GM18505 (cell line): ENCODE measurements at regions not wholly inside any gene's neighbourhood (a gene's known extent, or its start where the extent isn't known, plus 50 kb on each side); places are given as distances from the start of the nearest gene placed in this dataset.
"Not testable (repeated sequence)": the region's sequence is repeated elsewhere in the genome, so short reads cannot be mapped to it uniquely, and the experiment has no call there.

Experiments
- ATAC-seq: cut with Tn5 transposase; IDR thresholded peaks from one replicate; pipeline ENCODE4 v1.9.1; 2021; ENCODE audit not compliant: unreplicated experiment
- POLR2A ChIP-seq: IDR thresholded peaks from 4 replicates; pipeline ENCODE4 v1.6.1; 2011; ENCODE audit warnings: borderline replicate concordance; ENCODE audit not compliant: insufficient read depth, insufficient read length; ENCODE audit errors: extremely low read depth

- no peak for TF ChIP-seq POLR2A
- no peak for ATAC-seq
Measured at GRCh38 chr5:165351342-165351741, 1845.9 kb downstream of the MAT2B start.

- ATAC-seq = no peak
- TF ChIP-seq POLR2A = no peak
Measured at GRCh38 chr5:165360366-165360765, 1854.9 kb downstream of the MAT2B start.

DNA sequence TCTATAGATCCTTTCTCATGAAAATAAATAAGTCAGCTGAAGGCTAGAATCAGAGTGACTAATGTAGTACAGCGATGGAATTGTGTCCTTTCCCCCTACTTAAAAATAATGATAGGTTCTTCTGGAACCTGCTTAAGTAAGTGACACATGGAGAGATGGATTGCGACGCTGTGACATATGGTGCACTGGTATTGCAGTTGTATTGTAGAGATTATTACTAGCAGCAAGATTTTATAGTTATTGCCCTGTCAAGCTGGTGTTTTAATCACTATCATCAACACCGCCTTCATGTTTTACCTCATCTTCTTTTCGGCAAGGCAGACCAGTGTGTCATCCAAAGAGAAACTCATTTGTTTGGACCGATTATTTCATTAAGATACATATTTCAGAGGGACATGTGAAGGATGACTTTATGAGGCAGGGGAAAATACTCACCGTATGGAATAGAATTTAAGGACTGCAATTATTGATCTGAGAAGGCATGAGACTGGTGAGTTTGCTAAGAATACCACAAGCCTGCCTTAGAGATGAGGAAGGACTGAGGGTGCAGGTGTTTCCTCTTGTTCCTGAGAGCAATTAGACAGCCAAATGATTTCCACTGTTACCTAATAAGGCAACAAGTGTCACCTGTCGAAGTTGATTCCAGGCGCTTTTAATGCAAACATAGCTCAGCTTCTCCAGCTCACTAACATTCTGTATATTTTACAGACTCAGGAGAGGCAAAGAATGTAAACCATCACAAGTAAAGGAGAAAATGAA lies 1855.5 kb downstream of the MAT2B start:
- no peak for ATAC-seq
- no peak for TF ChIP-seq POLR2A

GRCh38 chr5:165370233-165370632 lies 1864.8 kb downstream of the MAT2B start:
- no peak for TF ChIP-seq POLR2A
- ATAC-seq = no peak

DNA sequence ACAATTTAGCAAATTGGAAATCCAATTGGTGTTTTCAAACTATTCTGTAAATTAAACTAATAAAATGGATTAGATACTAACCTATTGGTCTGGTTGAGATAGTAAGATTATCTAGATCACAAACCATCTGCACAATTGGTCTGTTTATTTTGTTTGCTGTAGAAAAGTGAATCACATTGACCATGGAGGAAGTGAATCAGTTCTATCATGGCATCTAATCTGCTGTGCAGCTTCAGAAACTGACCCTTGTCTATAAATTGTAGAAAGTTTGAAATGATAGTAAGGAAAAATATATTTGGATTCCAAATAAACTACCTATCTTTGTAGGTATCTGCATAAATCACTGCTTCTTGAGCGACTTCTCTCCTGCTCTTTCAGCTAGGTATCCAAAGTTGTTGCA lies 1865.4 kb downstream of the MAT2B start:
- TF ChIP-seq POLR2A = no peak
- no peak for ATAC-seq

DNA sequence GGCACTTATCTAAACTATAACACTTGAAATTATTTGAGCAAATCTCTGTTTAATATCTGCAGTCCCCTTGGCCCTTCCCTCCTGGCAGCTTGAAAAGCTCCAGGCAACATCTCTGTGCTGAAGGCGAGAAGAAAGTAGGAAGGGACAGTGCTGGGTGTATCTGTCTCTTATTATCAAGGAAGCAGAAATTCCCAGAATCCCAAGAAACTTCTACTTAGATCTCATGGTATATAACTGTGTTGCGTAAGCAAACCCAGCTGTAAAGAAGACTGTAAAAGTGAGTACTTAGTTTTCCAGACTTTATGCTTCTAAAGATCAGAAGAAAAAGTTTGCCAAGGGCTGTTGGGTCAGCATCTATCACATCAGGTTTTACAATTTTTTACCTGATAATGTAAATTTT lies 1869.8 kb downstream of the MAT2B start:
- ATAC-seq = no peak
- TF ChIP-seq POLR2A = no peak

DNA sequence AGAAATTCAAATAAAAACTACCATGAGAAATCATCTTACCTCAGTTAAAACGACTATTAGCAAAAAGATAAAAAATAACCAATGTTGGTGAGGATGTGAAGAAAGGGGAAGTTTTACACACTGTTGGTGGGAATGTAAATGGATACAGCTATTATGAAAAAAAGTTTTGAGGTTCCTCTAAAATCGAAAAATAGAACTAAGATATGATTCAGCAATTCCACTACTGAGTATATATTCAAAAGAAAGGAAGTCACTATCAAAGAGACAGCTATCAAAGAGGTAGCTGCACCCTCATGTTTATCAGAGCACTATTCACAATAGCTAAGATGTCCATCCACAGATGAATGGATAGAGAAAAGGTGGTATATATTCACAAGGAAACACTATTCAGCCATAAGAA lies 1888.4 kb downstream of the MAT2B start:
- ATAC-seq = no peak
- TF ChIP-seq POLR2A = no peak

- ATAC-seq = no peak
- no peak for TF ChIP-seq POLR2A
Measured at GRCh38 chr5:165397516-165397915, 1892.1 kb downstream of the MAT2B start.

DNA sequence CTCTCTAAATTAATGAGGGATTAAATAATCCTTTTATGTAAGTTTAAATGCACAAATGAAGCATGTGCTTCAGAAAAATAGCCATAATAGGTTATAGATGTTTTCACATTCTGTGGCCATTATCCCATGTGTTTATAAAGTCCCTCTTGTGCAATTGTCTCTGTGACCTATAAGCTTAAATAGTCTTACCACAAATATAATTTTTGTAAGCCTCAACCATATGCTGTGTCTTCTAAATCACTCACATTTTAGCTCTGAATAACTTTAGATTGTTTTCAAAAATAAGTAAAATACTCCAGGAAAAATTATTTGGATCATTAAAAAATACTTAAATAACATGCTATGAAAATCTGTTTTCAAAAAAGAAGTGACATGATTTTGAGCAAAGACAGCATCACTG lies 1894.7 kb downstream of the MAT2B start:
- TF ChIP-seq POLR2A = no peak

GRCh38 chr5:165404917-165405316 lies 1899.5 kb downstream of the MAT2B start:
- no peak for TF ChIP-seq POLR2A
- no peak for ATAC-seq

More for the DNA sequence above, 1894.7 kb downstream of the MAT2B start:
- ATAC-seq = no peak

DNA sequence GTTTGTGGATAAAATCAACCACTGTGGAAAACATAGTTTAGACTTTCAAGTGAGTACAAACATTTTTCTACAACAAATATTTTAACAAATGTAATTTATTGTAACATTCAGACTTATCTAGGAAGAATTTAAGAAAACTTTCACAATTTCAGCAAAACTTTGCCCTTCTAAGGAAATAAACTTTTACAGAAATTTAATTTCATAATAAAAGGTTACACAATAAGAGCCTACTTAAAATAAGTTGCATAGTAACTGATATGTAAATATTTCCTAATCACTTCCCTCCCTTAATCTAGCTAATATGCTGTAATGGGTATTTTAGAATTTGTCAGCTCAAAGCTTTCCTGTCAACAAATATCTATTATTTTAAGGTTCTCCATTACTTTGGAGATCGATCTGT lies 1899.9 kb downstream of the MAT2B start:
- TF ChIP-seq POLR2A = no peak
- ATAC-seq = no peak

GRCh38 chr5:165407352-165407751 lies 1901.9 kb downstream of the MAT2B start:
- no peak for TF ChIP-seq POLR2A
- ATAC-seq = no peak

GRCh38 chr5:165410476-165410875 lies 1905.1 kb downstream of the MAT2B start:
- TF ChIP-seq POLR2A = no peak
- no peak for ATAC-seq

DNA sequence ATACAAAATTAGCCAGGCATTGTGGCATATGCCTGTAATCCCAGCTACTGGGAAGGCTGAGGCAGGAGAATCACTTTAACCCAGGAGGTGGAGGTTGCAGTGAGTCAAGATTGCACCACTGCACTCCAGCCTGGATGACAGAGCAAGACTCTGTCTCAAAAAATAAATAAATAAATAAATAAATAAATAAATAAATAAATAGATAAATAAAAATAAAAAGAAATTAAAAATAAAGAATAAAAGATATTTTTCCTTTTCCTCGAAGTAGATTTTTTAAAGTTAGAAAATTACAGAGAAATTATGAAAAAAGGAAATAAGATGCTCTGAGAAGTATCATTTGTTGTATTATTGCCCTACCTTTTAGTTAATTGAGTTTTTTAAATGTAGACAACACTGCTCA lies 1906.1 kb downstream of the MAT2B start:
- not testable (repeated sequence) for ATAC-seq

- ATAC-seq = no peak
- no peak for TF ChIP-seq POLR2A
Measured at GRCh38 chr5:165420493-165420892, 1915.1 kb downstream of the MAT2B start.

- TF ChIP-seq POLR2A = no peak
- ATAC-seq = no peak
Measured at GRCh38 chr5:165423697-165424299, 1918.4 kb downstream of the MAT2B start.
